Transverse colon (tissue), 4 donors: ENCODE measurements at regions not wholly inside any gene's neighbourhood (a gene's known extent, or its start where the extent isn't known, plus 50 kb on each side); places are given as distances from the start of the nearest gene placed in this dataset.

Experiments
- DNase-seq: peaks from one replicate; pipeline ENCODE4 v3.0.0-alpha.2; 2019
- H3K27ac ChIP-seq, 4 donors: fragments of 200-600 bp; sonication (generic); 2 replicates each; pipeline ENCODE4 v1.5.1; 2016 to 2018; ENCODE audit warnings: inconsistent platforms in 4 of 4
- H3K27me3 ChIP-seq: fragments of 200-600 bp; sonication (generic); 2 replicates; pipeline ENCODE4 v1.5.1; 2017; ENCODE audit warnings: inconsistent platforms
- H3K36me3 ChIP-seq, 4 donors: fragments of 200-600 bp; sonication (generic); 2 replicates each; pipeline ENCODE4 v1.5.1; 2017 to 2019; ENCODE audit warnings: inconsistent platforms in 4 of 4
- H3K4me1 ChIP-seq, 4 donors: fragments of 200-600 bp; sonication (generic); 2 replicates each; pipeline ENCODE4 v1.5.1; 2017 to 2020; ENCODE audit warnings: inconsistent platforms in 4 of 4
- H3K4me3 ChIP-seq, 4 donors: fragments of 200-600 bp; sonication (generic); 1 replicate in 1 of 4; 2 replicates in 3 of 4; pipeline versions ENCODE4 v1.5.1 to v1.6.1; 2017 to 2019; ENCODE audit warnings: inconsistent platforms in 4 of 4
- H3K9me3 ChIP-seq, 2 donors: fragments of 200-600 bp; sonication (generic); 2 replicates each; pipeline ENCODE4 v1.5.1; 2017 to 2019; ENCODE audit warnings: inconsistent platforms in 2 of 2
- EP300 ChIP-seq: sonication (generic); formaldehyde crosslinking; IDR thresholded peaks from one replicate; pipeline ENCODE4 v1.6.1; 2017; ENCODE audit warnings: antibody characterized with exemption, low read depth
- POLR2A ChIP-seq: fragments of 450-650 bp; IDR thresholded peaks from one replicate; pipeline ENCODE4 v1.6.1; 2016; ENCODE audit warnings: antibody characterized with exemption, mild to moderate bottlenecking, moderate library complexity
- POLR2AphosphoS5 ChIP-seq, 3 donors: sonication (generic); formaldehyde crosslinking; IDR thresholded peaks; one replicate each; pipeline ENCODE4 v1.6.1; 2016; ENCODE audit warnings: antibody characterized with exemption in 3 of 3
- WGBS, 2 donors: methylation state at CpG; one replicate each; pipeline ENCODE4 v1.1.5; 2018; ENCODE audit warnings: low coverage in 1 of 2; 5-methylcytosine and 5-hydroxymethylcytosine counted together
- in situ Hi-C, 4 donors: fragments of 200-750 bp; cut with MboI; loops; one replicate each; pipeline versions ENCODE4 v1.15.0 to v1.15.1; 2017; ENCODE audit warnings: low sequenced_read_pairs in 3 of 4, low pct_ligation_motif_present in 1 of 4, low pct_unique_long_range_greater_than_20kb in 1 of 4
- intact Hi-C: fragments of 100-400 bp; cut with DNase I; formaldehyde crosslinking; loops from one replicate; pipeline ENCODE4 v1.15.1; 2023; ENCODE audit warnings: low total_unique reads
- TF ChIP-seq, protein P1 (sequence below), 5 experiments: fragments of 200-600 bp in 3 of 5; fragments of 450-650 bp in 2 of 5; sonication (generic) in 3 of 5; IDR thresholded peaks; 1 replicate in 2 of 5; 2 replicates in 3 of 5; pipeline ENCODE4 v1.5.1; 2016 to 2017; ENCODE audit warnings: antibody characterized with exemption in 5 of 5, inconsistent platforms in 3 of 5, mild to moderate bottlenecking in 2 of 5, moderate library complexity in 1 of 5

DNA sequence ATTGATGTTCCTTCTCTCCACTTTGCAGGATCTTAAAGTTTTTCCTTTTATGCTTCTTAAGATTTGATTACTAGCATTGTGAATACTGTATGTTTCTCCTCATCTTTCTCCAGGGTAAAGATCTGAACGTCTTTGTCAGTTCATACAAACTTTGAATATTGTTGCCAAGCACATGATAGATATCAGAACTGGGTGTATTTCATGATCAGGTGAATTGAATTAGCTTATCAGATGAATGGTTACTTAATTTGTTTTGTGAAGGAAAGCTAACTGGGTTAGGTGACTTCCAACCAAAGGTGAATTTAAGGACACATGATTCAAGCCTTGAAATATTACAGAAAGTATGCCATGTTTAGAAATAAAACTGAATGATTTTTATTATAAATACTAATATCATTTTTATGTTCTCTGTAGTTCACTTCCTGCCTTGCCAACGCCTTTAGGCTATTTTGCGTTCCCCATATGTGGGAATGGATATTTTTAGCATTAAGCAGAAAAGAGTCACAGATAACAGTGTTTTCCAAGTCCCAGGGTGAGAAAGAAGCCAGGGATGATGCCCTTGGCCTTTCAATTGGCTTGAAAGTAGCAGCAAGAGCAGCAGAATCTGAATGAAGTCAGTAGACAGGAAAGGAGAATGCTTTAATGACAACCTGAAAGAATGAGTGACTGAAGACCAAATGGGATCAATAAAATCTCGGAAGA is 752.1 kb downstream of the NCAM2 start:
- intact Hi-C loops = no loop called here

DNA sequence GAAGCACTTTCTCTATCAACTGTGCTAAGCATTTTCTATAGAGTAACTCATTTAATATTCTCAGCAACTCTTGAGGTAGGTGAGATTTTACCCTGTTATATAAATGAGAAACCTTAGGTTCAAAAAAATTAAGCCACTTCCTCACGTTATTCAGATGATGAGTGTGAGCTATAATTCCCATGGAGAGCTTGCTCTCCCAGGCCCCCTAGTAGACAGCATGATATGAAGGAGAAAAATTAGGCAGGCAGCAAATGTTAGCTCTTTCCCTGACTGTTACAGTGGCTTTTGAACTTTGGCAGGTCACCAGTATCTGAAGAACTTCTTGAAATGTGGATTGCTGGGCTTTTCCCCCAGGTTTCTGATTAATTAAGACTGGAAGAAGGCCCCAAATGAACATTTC is 753.1 kb downstream of the NCAM2 start:
- intact Hi-C loops (no loop called here), in situ Hi-C loops (no loop called here)
- H3K4me3 ChIP-seq = no peak overlapping the region
- no peaks in the 10 kb centered on the region for H3K9me3 ChIP-seq
- 33 to 40% methylated on average over 1 of the region's 1 CpG for WGBS, 2 donors
- H3K4me1 ChIP-seq = no peaks in the 10 kb centered on the region
- H3K36me3 ChIP-seq = no peaks in the 10 kb centered on the region
- peak; percentile 20 for DNase-seq
- no peak overlapping the region for H3K27ac ChIP-seq
- H3K27me3 ChIP-seq = no peaks in the 10 kb centered on the region
- TF ChIP-seq POLR2AphosphoS5 (IDR thresholded peaks at IDR 0.05) = no peak
- no peak for TF ChIP-seq EP300
- TF ChIP-seq, protein P1, sequence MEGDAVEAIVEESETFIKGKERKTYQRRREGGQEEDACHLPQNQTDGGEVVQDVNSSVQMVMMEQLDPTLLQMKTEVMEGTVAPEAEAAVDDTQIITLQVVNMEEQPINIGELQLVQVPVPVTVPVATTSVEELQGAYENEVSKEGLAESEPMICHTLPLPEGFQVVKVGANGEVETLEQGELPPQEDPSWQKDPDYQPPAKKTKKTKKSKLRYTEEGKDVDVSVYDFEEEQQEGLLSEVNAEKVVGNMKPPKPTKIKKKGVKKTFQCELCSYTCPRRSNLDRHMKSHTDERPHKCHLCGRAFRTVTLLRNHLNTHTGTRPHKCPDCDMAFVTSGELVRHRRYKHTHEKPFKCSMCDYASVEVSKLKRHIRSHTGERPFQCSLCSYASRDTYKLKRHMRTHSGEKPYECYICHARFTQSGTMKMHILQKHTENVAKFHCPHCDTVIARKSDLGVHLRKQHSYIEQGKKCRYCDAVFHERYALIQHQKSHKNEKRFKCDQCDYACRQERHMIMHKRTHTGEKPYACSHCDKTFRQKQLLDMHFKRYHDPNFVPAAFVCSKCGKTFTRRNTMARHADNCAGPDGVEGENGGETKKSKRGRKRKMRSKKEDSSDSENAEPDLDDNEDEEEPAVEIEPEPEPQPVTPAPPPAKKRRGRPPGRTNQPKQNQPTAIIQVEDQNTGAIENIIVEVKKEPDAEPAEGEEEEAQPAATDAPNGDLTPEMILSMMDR (IDR thresholded peaks at IDR 0.05) = peak in 1 of 5 experiments; percentile 57
- TF ChIP-seq POLR2A = no peak

More for the DNA sequence above, 752.1 kb downstream of the NCAM2 start:
- no peaks in the 10 kb centered on the region for H3K36me3 ChIP-seq
- no peaks in the 10 kb centered on the region for H3K9me3 ChIP-seq
- DNase-seq = no peak
- H3K4me1 ChIP-seq = no peaks in the 10 kb centered on the region
- no peak overlapping the region for H3K4me3 ChIP-seq
- 71 to 78% methylated on average over 4 of the region's 4 CpGs for WGBS, 2 donors
- no peak for TF ChIP-seq EP300
- no peak for TF ChIP-seq POLR2AphosphoS5 (IDR thresholded peaks at IDR 0.05)
- TF ChIP-seq POLR2A = no peak
- TF ChIP-seq, protein P1 (IDR thresholded peaks at IDR 0.05) = no peak
- in situ Hi-C loops = no loop called here
- H3K27me3 ChIP-seq = no peaks in the 10 kb centered on the region
- no peak overlapping the region for H3K27ac ChIP-seq

DNA sequence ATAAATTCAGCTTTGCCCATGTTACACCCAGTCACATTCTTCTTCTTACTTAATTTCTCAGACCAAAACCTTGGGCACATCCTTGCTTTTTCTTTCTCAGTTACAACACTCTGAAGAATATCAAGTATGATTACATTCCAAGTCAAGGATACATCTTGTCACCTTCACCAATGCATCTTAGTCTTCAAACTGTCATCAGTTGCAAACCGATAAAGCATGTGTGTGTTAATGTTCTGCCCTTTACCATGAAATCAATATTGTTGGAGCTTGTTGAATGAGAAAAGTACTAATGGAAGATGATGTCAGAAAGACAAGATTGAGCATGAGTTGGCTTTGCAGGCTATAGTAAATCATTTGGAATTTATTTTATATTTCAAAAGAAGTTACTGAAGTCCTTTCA is 764.6 kb downstream of the NCAM2 start:
- intact Hi-C loops (no loop called here), in situ Hi-C loops (no loop called here)
- 87% methylated on average over 1 of the region's 1 CpG; no CpG with 5 or more reads in 1 of the 2 donors for WGBS, 2 donors
- TF ChIP-seq, protein P1 (IDR thresholded peaks at IDR 0.05) = no peak
- TF ChIP-seq EP300 = no peak
- H3K9me3 ChIP-seq = no peaks in the 10 kb centered on the region
- H3K27me3 ChIP-seq = no peaks in the 10 kb centered on the region
- H3K4me1 ChIP-seq = peaks cover 0 to 14% (median 3%) of the 10 kb centered on the region in 4 donors
- DNase-seq = no peak
- no peaks in the 10 kb centered on the region for H3K36me3 ChIP-seq
- no peak overlapping the region for H3K4me3 ChIP-seq
- no peak overlapping the region for H3K27ac ChIP-seq

- H3K4me1 ChIP-seq = peaks cover 0 to 14% (median 3%) of the 10 kb centered on the region in 4 donors
- H3K36me3 ChIP-seq = no peaks in the 10 kb centered on the region
- H3K4me3 ChIP-seq = no peak overlapping the region
- peaks cover 0 to 1% of the 10 kb centered on the region in 2 donors for H3K9me3 ChIP-seq
- WGBS, 2 donors = 41% methylated on average over 2 of the region's 2 CpGs
- in situ Hi-C loops (no loop called here), intact Hi-C loops (no loop called here)
- H3K27ac ChIP-seq = peak overlapping the region in 1 of 4 donors; percentile 18
- no peaks in the 10 kb centered on the region for H3K27me3 ChIP-seq
- DNase-seq = no peak
- TF ChIP-seq EP300 (no peak), POLR2AphosphoS5 (IDR thresholded peaks at IDR 0.05) (no peak)
These were observed 766.1 kb downstream of the NCAM2 start for GRCh38 chr21:21764281-21764680.

GRCh38 chr21:21767276-21767675 is 769.1 kb downstream of the NCAM2 start:
- TF ChIP-seq POLR2AphosphoS5 (IDR thresholded peaks at IDR 0.05) (no peak), POLR2A (no peak), EP300 (no peak)
- TF ChIP-seq, protein P1 (IDR thresholded peaks at IDR 0.05) = no peak
- no peak overlapping the region for H3K27ac ChIP-seq
- DNase-seq = no peak
- no peaks in the 10 kb centered on the region for H3K27me3 ChIP-seq
- in situ Hi-C loops = no loop called here
- H3K9me3 ChIP-seq = peaks cover 0 to 4% of the 10 kb centered on the region in 2 donors
- no peak overlapping the region for H3K4me3 ChIP-seq
- 76 to 85% methylated on average over 5 of the region's 5 CpGs for whole genome bisulfite sequencing, 2 donors
- peaks cover 0 to 14% (median 3%) of the 10 kb centered on the region in 4 donors for H3K4me1 ChIP-seq
- intact Hi-C loops = no loop called here
- no peaks in the 10 kb centered on the region for H3K36me3 ChIP-seq
